Activated T-cell treated with anti-CD3 and anti-CD28 coated beads for 48 hours (primary cell): ENCODE measurements at regions not wholly inside any gene's neighbourhood (a gene's known extent, or its start where the extent isn't known, plus 50 kb on each side); places are given as distances from the start of the nearest gene placed in this dataset.

Source experiments
- DNase-seq: peaks from one replicate; pipeline ENCODE4 v3.0.0-alpha.2; 2020; ENCODE audit warnings: low read depth

DNA sequence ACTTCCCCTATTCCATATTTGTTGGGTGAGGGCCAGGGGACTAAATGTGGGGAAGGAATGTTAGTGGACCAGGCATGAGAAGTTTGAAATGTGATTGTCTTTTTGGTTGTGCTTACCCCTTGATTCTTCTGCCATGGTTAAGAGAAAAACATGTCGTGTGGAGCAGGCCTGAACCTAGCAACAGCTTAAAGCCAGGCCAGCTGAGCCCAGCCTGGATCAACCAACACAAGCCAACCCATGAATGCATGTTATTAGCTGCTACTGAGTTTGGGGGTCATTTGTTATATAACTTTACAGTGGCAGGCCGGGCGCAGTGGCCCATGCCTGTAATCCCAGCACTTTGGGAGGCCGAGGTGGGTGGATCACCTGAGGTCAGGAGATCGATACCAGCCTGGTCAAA lies 52.4 kb upstream of the TRIO start:
- DNase-seq, result no peak

- no peak for DNase-seq
Measured at GRCh38 chr5:14090290-14090689, 52.9 kb upstream of the TRIO start.

DNA sequence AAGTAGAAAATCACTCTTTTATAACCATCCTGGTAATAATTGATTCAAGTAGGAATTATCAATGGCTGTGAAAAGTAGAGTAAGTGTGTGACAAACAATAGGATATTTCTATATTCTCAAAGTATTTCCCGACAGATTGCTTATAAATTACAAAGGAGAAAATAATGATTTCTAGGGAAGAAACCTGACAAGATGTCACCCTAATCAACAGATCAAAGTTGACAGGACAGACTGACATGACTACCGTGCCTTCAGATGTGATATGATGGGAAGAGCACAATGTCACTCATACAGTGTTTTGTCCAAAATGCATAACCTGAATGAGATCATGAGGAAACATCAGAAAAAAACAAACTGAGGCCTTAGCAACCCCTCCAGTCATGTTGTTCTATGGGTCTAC lies 53.9 kb upstream of the TRIO start:
- DNase-seq, result no peak

DNA sequence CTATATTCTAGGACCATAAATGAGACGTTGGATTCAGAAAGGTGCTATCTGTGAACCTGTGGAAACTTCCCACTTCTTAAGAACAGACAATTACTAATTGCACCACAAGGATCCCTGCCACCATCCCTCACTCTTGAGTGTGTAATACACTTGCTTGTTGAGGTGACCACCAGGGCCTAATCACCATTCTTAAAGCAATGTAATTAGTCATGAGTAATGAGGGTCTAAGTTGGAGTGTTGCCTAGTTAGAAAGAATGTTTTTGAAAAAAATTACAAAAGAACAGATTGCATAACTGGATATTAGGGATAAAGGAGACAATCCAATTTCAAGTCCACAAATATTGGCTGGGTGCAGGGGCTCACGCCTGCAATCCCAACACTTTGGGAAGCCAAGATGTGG lies 56.9 kb upstream of the TRIO start:
- DNase-seq, result no peak

DNA sequence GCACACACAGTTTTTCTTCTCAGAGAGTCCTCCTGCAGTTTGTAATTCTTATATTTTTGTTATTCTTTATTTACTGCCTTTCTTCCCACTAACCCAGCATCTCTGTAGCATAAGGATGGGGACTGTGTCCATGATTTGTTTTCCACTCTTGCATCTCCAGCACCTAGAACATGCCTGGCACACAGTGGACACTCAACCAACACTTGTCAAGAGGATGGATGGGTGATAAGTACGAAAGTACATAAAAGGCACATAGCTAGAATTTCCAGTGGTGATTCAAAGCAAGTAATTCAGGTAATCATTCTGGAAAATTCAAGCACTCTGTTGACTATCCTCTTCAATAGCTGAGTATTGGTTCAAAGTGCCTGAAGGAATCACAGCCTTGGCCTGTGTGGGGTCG lies 60.2 kb upstream of the TRIO start:
- no peak for DNase-seq

- no peak for DNase-seq
Measured at GRCh38 chr5:14082523-14082922, 60.6 kb upstream of the TRIO start.

DNA sequence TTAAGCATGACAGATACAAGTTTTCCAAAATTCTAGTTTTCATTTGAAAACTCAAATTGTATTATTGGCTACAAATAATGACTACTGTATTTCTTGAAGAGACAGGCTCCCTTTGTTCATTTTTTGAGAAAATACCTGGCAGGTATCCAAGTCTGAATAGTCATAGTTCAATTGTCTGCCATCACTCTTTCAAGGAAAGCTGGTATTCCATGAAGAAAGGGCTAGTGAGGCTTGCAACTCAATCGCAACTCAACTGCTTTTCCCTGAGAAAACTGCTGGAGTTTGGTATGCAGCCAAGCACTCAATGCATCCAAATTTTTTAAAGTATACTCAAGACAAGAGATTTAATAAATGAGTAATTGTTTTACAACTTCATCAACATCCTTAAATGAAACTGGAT lies 61.4 kb upstream of the TRIO start:
- DNase-seq, result no peak

DNA sequence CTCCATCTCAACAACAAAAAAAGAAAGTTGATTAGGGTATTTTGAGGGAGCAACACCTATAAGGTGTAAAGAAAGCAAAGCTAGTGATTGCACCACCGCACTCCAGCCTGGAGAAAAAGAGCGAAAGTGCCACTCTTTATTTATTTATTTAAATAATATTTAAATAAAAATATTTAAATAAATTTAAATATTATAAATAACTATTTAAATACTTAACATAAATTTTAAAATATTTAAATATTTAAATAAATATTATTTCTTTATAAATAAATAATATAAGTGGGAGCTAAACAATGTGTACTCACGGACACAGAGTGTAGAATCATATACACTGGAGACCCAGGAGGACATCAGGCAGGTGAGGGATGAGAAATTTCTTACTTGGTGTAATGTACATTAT lies 64.4 kb upstream of the TRIO start:
- DNase-seq, result no peak

- DNase-seq, result no peak
Measured at GRCh38 chr5:14077501-14077900, 65.6 kb upstream of the TRIO start.

DNA sequence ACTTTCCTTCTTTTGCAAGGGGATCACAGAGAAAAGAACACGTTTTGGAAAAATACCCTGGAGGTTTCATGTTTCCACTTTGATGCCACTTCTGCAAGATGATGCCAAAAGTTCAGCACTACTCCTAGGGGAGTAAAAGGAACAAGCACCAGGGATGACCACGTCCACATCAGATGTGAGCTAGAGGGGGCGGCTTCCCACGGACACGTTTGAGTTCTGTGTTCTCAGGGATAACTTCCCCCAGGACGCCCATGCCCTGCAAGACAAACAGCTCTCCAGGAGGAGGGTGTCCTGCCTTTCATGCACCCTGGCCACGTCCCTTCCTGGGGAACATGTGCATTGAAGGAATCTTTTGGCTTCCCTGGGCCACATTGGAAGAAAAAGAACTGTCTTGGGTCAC lies 66.6 kb upstream of the TRIO start:
- no peak for DNase-seq

- no peak for DNase-seq
Measured at GRCh38 chr5:14075937-14076336, 67.2 kb upstream of the TRIO start.

DNA sequence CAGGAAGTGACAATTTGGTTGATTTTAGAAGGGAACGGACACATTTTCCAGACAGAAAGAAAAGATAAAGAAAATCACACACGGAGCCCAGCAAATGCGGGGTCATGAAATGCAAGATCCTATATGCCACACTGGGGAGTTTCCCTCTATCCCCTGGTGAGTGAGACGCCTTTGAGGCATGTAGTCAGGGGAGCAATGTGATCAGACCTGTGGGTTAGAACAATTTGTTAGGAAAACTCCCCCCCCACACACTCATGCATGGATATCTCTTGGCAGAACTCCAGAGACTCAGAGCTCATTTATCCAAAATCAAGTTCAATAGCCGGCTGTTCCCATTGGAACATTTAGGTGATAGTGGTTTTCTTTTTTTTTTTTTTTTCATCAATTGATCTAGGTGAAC lies 71.7 kb upstream of the TRIO start:
- no peak for DNase-seq

GRCh38 chr5:14069021-14069420 lies 74.1 kb upstream of the TRIO start:
- no peak for DNase-seq

DNA sequence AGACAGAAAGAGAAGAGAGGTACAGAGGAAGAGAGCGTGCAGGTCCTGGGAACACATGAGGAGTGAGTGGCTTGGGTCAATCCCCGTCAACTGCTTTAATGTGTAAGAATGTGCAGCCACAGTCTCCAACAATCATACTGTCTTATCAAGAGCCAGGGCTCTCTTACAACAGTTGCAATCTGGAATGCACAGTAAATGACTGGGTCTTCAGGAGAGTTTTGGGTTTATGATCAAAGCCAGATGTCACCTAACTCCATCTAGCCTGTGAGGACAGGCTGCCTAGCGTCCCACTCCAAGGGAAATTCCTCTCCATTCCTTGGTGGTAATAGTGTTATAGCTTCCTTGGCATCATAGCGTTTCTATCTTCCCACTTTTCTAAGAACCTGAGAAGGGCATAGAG lies 75.0 kb upstream of the TRIO start:
- DNase-seq, result no peak

- no peak for DNase-seq
Measured at GRCh38 chr5:14066326-14066725, 76.8 kb upstream of the TRIO start.

- no peak for DNase-seq
Measured at GRCh38 chr5:14064841-14065240, 78.3 kb upstream of the TRIO start.

- no peak for DNase-seq
Measured at GRCh38 chr5:14063691-14064090, 79.5 kb upstream of the TRIO start.

DNA sequence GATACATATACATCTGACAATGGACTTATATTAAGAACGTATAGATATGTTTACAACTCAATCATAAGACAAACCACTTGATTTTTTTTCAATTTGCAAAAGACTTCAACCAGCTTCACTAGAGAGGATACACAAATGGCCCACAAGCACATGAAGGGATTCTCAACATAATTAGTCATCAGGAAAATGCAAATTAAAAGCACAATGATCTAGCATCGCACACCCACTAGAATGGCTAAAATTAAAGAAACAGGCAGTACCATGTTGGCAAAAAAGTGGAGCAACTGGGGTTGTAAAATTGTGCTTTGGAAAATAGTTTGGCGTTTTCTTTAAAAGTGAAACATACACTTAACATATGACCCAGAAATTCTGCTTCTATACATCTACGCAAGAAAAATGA lies 80.0 kb upstream of the TRIO start:
- no peak for DNase-seq

DNA sequence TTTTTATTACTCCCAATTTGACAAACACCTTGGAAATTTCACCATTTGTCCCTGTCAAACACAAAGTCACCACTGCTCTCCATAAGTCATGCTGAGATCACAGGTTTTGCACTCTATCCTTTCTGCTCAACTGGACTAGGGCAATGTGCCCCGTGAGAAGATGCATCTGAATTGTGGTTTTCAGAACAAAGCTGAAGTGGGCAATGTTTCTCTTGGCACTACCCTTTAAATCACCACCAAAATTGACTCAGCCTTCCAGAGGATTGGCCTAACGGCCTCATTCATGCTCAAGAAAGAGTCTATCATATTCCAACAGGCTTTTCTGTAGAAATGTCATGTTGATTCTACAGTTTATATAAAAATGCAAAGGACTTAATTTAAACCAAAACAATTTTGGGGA lies 81.0 kb upstream of the TRIO start:
- no peak for DNase-seq

DNA sequence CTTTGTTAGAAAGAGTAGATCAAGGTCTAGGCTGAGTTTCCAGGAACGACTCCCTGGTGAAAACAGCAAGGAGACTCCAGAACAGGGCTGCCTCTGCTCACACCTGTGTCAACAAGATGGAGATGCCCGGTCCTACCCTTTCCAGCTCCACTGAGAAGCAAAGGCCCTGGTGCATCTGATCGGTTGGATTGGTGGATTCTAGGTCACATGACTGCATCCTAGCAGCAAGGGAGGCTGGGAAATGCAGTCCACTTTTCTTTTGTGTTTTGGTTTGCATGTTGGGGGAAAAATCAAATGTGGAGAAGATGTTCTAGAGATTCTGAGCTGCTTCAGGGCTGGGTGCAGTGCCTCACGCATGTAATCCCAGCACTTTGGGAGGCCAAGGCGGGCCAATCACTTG lies 82.0 kb upstream of the TRIO start:
- no peak for DNase-seq

DNA sequence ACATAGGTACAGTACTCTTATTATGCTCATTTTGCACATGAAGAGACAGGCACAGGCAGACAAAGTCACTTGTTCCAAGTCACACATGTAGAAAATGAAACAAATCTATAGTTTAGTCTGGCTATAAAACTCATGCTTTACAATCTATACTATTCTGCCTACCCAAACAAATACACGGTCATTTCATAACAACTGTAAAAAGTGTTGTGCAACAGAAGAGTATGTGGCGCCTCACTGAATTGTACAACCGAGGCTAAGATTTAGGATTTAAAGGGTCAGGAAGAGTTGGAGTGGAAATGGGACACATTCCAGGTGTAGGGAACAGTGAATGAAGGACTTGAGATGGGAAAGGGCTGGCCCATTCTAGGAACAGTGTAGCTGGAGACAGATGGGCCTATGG lies 82.9 kb upstream of the TRIO start:
- DNase-seq, result no peak

DNA sequence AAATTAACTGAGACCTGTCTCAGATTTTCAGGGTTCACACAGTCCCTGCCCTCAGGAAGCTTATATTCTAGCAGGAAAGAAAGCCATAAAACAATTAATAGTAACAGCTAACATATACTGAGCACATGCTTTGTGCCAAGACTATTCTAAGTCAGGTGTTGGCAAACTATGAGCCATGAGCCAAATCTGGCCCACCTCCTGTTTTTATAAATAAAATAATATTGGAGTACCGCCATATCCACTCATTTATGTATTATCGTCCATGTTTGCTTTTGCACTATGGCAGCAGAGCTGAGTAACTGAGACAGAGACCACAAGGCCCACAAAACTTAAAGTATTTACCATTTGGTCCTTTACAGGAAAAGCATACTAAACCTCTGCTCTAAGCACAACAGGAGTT lies 83.3 kb upstream of the TRIO start:
- no peak for DNase-seq

GRCh38 chr5:14057289-14057688 lies 85.9 kb upstream of the TRIO start:
- no peak for DNase-seq

DNA sequence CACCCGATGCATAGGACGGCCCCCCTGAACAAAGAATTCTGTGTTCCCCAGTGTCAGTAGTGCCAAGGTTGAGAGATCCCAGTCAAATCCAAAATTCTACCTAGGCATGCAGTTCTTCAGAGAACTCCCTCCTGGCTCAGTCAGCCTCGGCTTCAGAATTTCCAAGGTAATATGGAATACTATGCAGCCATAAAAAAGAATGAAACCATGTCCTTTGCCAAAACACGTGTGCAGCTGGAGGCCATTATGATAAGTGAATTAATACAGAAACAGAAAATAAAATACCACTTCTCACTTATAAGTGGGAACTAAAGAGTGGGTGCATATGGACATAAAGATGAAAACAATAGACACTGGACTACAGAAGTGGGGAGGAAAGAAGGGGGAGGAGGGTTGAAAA lies 87.1 kb upstream of the TRIO start:
- no peak for DNase-seq
